ENCODE measurements at regions not wholly inside any gene's neighbourhood (a gene's known extent, or its start where the extent isn't known, plus 50 kb on each side); places are given as distances from the start of the nearest gene placed in this dataset.

GRCh38 chr2:144886862-144887261 lies 366.9 kb upstream of the ZEB2 start:
- TF ChIP-seq ZNF8 (CRISPR knock-in tag; IDR thresholded peaks at IDR 0.05) (no peak), RARB (CRISPR knock-in tag; IDR thresholded peaks at IDR 0.05) (no peak)
- TF ChIP-seq, protein P1, sequence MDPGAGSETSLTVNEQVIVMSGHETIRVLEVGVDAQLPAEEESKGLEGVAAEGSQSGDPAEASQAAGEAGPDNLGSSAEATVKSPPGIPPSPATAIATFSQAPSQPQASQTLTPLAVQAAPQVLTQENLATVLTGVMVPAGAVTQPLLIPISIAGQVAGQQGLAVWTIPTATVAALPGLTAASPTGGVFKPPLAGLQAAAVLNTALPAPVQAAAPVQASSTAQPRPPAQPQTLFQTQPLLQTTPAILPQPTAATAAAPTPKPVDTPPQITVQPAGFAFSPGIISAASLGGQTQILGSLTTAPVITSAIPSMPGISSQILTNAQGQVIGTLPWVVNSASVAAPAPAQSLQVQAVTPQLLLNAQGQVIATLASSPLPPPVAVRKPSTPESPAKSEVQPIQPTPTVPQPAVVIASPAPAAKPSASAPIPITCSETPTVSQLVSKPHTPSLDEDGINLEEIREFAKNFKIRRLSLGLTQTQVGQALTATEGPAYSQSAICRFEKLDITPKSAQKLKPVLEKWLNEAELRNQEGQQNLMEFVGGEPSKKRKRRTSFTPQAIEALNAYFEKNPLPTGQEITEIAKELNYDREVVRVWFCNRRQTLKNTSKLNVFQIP (CRISPR knock-in tag; IDR thresholded peaks at IDR 0.05; ENCODE audit: borderline replicate concordance, low read depth) = no peak
- TF ChIP-seq, protein P2, sequence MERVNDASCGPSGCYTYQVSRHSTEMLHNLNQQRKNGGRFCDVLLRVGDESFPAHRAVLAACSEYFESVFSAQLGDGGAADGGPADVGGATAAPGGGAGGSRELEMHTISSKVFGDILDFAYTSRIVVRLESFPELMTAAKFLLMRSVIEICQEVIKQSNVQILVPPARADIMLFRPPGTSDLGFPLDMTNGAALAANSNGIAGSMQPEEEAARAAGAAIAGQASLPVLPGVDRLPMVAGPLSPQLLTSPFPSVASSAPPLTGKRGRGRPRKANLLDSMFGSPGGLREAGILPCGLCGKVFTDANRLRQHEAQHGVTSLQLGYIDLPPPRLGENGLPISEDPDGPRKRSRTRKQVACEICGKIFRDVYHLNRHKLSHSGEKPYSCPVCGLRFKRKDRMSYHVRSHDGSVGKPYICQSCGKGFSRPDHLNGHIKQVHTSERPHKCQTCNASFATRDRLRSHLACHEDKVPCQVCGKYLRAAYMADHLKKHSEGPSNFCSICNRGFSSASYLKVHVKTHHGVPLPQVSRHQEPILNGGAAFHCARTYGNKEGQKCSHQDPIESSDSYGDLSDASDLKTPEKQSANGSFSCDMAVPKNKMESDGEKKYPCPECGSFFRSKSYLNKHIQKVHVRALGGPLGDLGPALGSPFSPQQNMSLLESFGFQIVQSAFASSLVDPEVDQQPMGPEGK (CRISPR knock-in tag; IDR thresholded peaks at IDR 0.05; ENCODE audit: borderline replicate concordance) = no peak
